ENCODE measurements at regions not wholly inside any gene's neighbourhood (a gene's known extent, or its start where the extent isn't known, plus 50 kb on each side); places are given as distances from the start of the nearest gene placed in this dataset.

DNA sequence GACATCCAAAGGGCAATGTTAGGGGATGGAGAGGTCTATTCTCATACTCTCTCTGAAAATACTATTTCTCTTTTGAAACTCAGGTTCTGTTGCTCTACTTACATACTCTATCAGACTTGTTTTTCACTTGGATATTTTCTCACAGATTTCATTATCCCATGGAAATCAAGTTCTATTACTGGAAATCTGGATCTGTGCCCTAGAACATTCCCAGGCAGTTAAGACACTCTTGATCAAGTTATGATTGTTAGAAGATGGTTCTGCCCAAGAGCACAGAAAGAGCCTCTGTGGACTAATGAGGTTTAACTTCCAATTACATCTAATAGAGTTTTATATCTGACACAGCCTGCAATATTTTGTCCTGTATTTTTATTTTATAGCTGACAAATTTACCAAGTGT is 591.0 kb upstream of the ATP2B1 start:
- TF ChIP-seq, protein P1, sequence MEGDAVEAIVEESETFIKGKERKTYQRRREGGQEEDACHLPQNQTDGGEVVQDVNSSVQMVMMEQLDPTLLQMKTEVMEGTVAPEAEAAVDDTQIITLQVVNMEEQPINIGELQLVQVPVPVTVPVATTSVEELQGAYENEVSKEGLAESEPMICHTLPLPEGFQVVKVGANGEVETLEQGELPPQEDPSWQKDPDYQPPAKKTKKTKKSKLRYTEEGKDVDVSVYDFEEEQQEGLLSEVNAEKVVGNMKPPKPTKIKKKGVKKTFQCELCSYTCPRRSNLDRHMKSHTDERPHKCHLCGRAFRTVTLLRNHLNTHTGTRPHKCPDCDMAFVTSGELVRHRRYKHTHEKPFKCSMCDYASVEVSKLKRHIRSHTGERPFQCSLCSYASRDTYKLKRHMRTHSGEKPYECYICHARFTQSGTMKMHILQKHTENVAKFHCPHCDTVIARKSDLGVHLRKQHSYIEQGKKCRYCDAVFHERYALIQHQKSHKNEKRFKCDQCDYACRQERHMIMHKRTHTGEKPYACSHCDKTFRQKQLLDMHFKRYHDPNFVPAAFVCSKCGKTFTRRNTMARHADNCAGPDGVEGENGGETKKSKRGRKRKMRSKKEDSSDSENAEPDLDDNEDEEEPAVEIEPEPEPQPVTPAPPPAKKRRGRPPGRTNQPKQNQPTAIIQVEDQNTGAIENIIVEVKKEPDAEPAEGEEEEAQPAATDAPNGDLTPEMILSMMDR (IDR thresholded peaks at IDR 0.05), result no peak
- TF ChIP-seq POLR2A (IDR thresholded peaks at IDR 0.05), result no peak
- no peak for TF ChIP-seq POLR2AphosphoS5 (IDR thresholded peaks at IDR 0.05)
